PC-9 (cell line): ENCODE measurements at regions not wholly inside any gene's neighbourhood (a gene's known extent, or its start where the extent isn't known, plus 50 kb on each side); places are given as distances from the start of the nearest gene placed in this dataset.

Experiments
- CTCF ChIP-seq: fragments of 200-600 bp; sonication (generic); conservative IDR thresholded peaks from 2 replicates; pipeline ENCODE4 v1.6.1; 2017; ENCODE audit warnings: mixed run types, antibody characterized with exemption, mild to moderate bottlenecking, moderate library complexity
- EZH2 ChIP-seq: fragments of 200-600 bp; sonication (generic); IDR thresholded peaks from 2 replicates; pipeline ENCODE4 v1.8.0; 2017; ENCODE audit warnings: antibody characterized with exemption, low read depth

- TF ChIP-seq CTCF, result no peak
- no peak for TF ChIP-seq EZH2
Observed at GRCh38 chr18:71887509-71887908, 656.6 kb downstream of the CBLN2 start.
